ENCODE measurements at regions not wholly inside any gene's neighbourhood (a gene's known extent, or its start where the extent isn't known, plus 50 kb on each side); places are given as distances from the start of the nearest gene placed in this dataset.

DNA sequence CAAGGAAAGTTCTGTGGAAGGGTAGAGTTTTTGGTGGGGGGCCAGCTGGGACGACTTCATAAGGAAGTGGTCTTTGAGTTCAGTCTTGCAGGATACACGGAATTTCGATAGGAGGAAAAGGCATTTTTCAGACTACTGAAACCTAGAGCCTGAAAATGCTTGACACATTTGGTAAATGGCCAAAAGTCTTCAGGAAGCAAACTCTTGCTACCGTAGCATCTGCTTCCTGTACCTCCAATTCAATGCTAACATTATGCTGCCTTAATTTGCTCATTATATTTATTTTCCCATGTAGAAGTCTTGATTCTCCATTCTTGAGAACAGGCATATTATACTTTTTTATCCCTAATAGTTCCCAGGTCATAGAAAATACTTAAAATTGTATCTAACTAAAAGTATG, 129.3 kb upstream of the MED13 start:
- no peak for TF ChIP-seq ZNF274 (IDR thresholded peaks at IDR 0.05; ENCODE audit: low read depth, low read length)
- no peak for TF ChIP-seq YY1 (IDR thresholded peaks at IDR 0.05; ENCODE audit: insufficient read depth, insufficient read length)
- TF ChIP-seq SUZ12 (IDR thresholded peaks at IDR 0.05; ENCODE audit: extremely low read depth, insufficient read depth, insufficient read length), result no peak
